Retinal pigment epithelial cell (primary cell): ENCODE measurements at regions not wholly inside any gene's neighbourhood (a gene's known extent, or its start where the extent isn't known, plus 50 kb on each side); places are given as distances from the start of the nearest gene placed in this dataset.

ENCODE experiments used
- DNase-seq: peaks from one replicate; pipeline ENCODE4 v3.0.0-alpha.2; 2010; ENCODE audit warnings: low read depth
- H3K4me3 ChIP-seq: 2 replicates; pipeline ENCODE4 v1.5.1; 2011; ENCODE audit warnings: mild to moderate bottlenecking, low read length, control low read depth, moderate library complexity
- CTCF ChIP-seq: conservative IDR thresholded peaks from 2 replicates; pipeline ENCODE4 v1.5.1; 2011; ENCODE audit warnings: low read depth, low read length, control low read depth, inconsistent platforms

GRCh38 chrX:147468600-147468999 is 443.1 kb upstream of the FMR1 start:
- no peak for DNase-seq
- no peak overlapping the region for H3K4me3 ChIP-seq
- TF ChIP-seq CTCF: no peak

- no peak overlapping the region for H3K4me3 ChIP-seq
- TF ChIP-seq CTCF: peak; percentile 17
- no peak for DNase-seq
These were observed 435.7 kb upstream of the FMR1 start for GRCh38 chrX:147476008-147476407.

- no peak for DNase-seq
- no peak for TF ChIP-seq CTCF
- H3K4me3 ChIP-seq: no peak overlapping the region
These were observed 432.8 kb upstream of the FMR1 start for GRCh38 chrX:147478899-147479298.

GRCh38 chrX:147485207-147485606 is 426.5 kb upstream of the FMR1 start:
- no peak for TF ChIP-seq CTCF
- DNase-seq: no peak
- H3K4me3 ChIP-seq: no peak overlapping the region

GRCh38 chrX:147494365-147494764 is 417.4 kb upstream of the FMR1 start:
- DNase-seq: no peak

GRCh38 chrX:147498796-147499195 is 412.9 kb upstream of the FMR1 start:
- no peak for DNase-seq
- no peak overlapping the region for H3K4me3 ChIP-seq
- TF ChIP-seq CTCF: no peak

More at GRCh38 chrX:147494365-147494764, 417.4 kb upstream of the FMR1 start:
- TF ChIP-seq CTCF: no peak
- no peak overlapping the region for H3K4me3 ChIP-seq

GRCh38 chrX:147522981-147523380 is 388.7 kb upstream of the FMR1 start:
- no peak overlapping the region for H3K4me3 ChIP-seq
- TF ChIP-seq CTCF: no peak
- DNase-seq: no peak
